K562 (cell line): ENCODE measurements at regions not wholly inside any gene's neighbourhood (a gene's known extent, or its start where the extent isn't known, plus 50 kb on each side); places are given as distances from the start of the nearest gene placed in this dataset.

ENCODE experiments used
- ATAC-seq: fragments of 200-7000 bp; cut with Tn5 transposase; 3 replicates; pipeline ENCODE4 v1.9.1; 2020; ENCODE audit warnings: moderate library complexity
- BruUV-seq: library from RNA; stranded (reverse); fragments of 400-500 nt; replicated peaks from 2 replicates; lab custom pipeline; 2021; lab: Mats Ljungman, UMichigan
- CTCF ChIA-PET: fragments of 300-600 bp; formaldehyde crosslinking; extraction: SDS; loops from one replicate; lab custom pipeline; 2021; ENCODE audit warnings: low intra/inter-chr PET ratio; lab: Yijun Ruan, JAX
- POLR2A ChIA-PET: fragments of 300-600, 350-650 bp; sonication (Branson Sonifier 250); formaldehyde crosslinking; extraction: SDS; loops from one replicate; lab custom pipeline; 2021; ENCODE audit warnings: antibody characterized with exemption, inconsistent platforms; lab: Yijun Ruan, JAX
- DNase-seq, 4 experiments: peaks; one replicate each; pipeline versions ENCODE4 v3.0.0 to v3.0.0-alpha.2; 2011 to 2018; ENCODE audit warnings: low spot score in 3 of 4, mixed read lengths in 3 of 4; ENCODE audit errors: extremely low read depth in 1 of 4
- FAIRE-seq: peaks from 2 replicates; lab custom pipeline; 2011; peaks lifted over from hg19 to GRCh38; lab: Jason Lieb, UNC
- H2AFZ ChIP-seq: 2 replicates; pipeline ENCODE4 v1.6.0; 2011; ENCODE audit warnings: low read depth, low read length, control low read depth, inconsistent platforms
- H3K27ac ChIP-seq: fragments of 200-600 bp; 3 replicates; pipeline ENCODE4 v1.8.0; 2011; ENCODE audit warnings: low read depth, mild to moderate bottlenecking, control low read depth, inconsistent platforms, low read length, moderate library complexity, mixed read lengths; ENCODE audit errors: extremely low read depth
- H3K27me3 ChIP-seq, 2 experiments: fragments of 300-600 bp in 1 of 2; 2 replicates in 1 of 2; 3 replicates in 1 of 2; pipeline versions ENCODE4 v1.6.0 to v1.8.0; 2011; ENCODE audit warnings: inconsistent platforms in 2 of 2, low read length in 2 of 2, mild to moderate bottlenecking in 1 of 2, mixed read lengths in 1 of 2, moderate library complexity in 1 of 2; ENCODE audit not compliant: control insufficient read depth in 2 of 2, insufficient read depth in 2 of 2
- H3K36me3 ChIP-seq: fragments of 300-600 bp; 3 replicates; pipeline ENCODE4 v1.8.0; 2011; ENCODE audit warnings: mild to moderate bottlenecking, low read length, inconsistent platforms; ENCODE audit not compliant: control insufficient read depth, insufficient read depth
- H3K4me1 ChIP-seq, 2 experiments: fragments of 200-600 bp in 1 of 2; replicated peaks in 1 of 2; 2 replicates in 1 of 2; 3 replicates in 1 of 2; pipeline versions ENCODE4 v1.5.1 to v1.8.0; 2011; ENCODE audit warnings: inconsistent platforms in 2 of 2, low read length in 2 of 2, mild to moderate bottlenecking in 1 of 2, mixed read lengths in 1 of 2, moderate library complexity in 1 of 2; ENCODE audit not compliant: control insufficient read depth in 2 of 2, insufficient read depth in 2 of 2
- H3K4me2 ChIP-seq: 2 replicates; pipeline ENCODE4 v1.6.1; 2011; ENCODE audit warnings: low read length, control low read depth, inconsistent platforms, mixed read lengths; ENCODE audit not compliant: insufficient read depth
- H3K4me3 ChIP-seq: fragments of 200-600 bp; sonication (generic), shearing (Covaris generic); 2 replicates; pipeline ENCODE4 v1.5.1; 2016; ENCODE audit warnings: control low read depth, inconsistent platforms
- H3K79me2 ChIP-seq: fragments of 200-600 bp; 3 replicates; pipeline ENCODE4 v1.8.0; 2011; ENCODE audit warnings: low read length, inconsistent platforms; ENCODE audit not compliant: control insufficient read depth, insufficient read depth
- H3K9ac ChIP-seq, 2 experiments: 2 replicates each; pipeline versions ENCODE4 v1.6.0 to v1.6.1; 2011; ENCODE audit warnings: low read depth in 2 of 2, low read length in 2 of 2, control low read depth in 1 of 2, inconsistent platforms in 1 of 2, mild to moderate bottlenecking in 1 of 2, mixed read lengths in 1 of 2; ENCODE audit not compliant: insufficient read depth in 1 of 2
- H3K9me1 ChIP-seq: one replicate; pipeline ENCODE4 v1.6.0; 2011; ENCODE audit warnings: inconsistent platforms, mild to moderate bottlenecking, low read length, moderate library complexity; ENCODE audit not compliant: control insufficient read depth, insufficient read depth
- H3K9me3 ChIP-seq: replicated peaks from 2 replicates; pipeline ENCODE4 v1.5.1; 2011; ENCODE audit warnings: low read depth, low read length, inconsistent platforms; ENCODE audit not compliant: control insufficient read depth, insufficient read depth
- H4K20me1 ChIP-seq: replicated peaks from 2 replicates; pipeline ENCODE4 v1.6.1; 2011; ENCODE audit warnings: low read length, inconsistent platforms, mixed read lengths; ENCODE audit not compliant: control insufficient read depth, insufficient read depth
- ATF7 ChIP-seq: fragments of 450-650 bp; IDR thresholded peaks from 2 replicates; pipeline ENCODE4 v1.7.1; 2014; ENCODE audit warnings: mild to moderate bottlenecking, moderate library complexity
- CBX2 ChIP-seq: fragments of 200-600 bp; sonication (generic); IDR thresholded peaks from one replicate; pipeline ENCODE4 v1.6.1; 2012; ENCODE audit warnings: mild to moderate bottlenecking, low read length, inconsistent platforms; ENCODE audit not compliant: insufficient read depth, poor library complexity, severe bottlenecking
- DACH1 ChIP-seq: fragments of 450-650 bp; IDR thresholded peaks from 2 replicates; pipeline ENCODE4 v1.6.1; 2018; ENCODE audit not compliant: partially characterized antibody
- HIVEP1 ChIP-seq: fragments of 250-450 bp; sonication (Bioruptor Pico); IDR thresholded peaks from 2 replicates; pipeline ENCODE4 v1.4.0; 2020; ENCODE audit warnings: mild to moderate bottlenecking
- SRSF1 ChIP-seq: fragments of 200-400 bp; formaldehyde crosslinking; IDR thresholded peaks from 2 replicates; pipeline ENCODE4 v1.6.1; 2017; ENCODE audit warnings: mild to moderate bottlenecking, low read depth, low read length, moderate library complexity
- TFAP4 ChIP-seq: sonication (generic); formaldehyde crosslinking; IDR thresholded peaks from 2 replicates; pipeline ENCODE4 v1.8.0; 2022; ENCODE audit warnings: missing genetic modification reagents, mild to moderate bottlenecking, moderate library complexity, borderline replicate concordance
- ZBTB7A ChIP-seq: IDR thresholded peaks from 2 replicates; pipeline ENCODE4 v1.6.1; 2011; ENCODE audit warnings: low read depth, mild to moderate bottlenecking, low read length, moderate library complexity, borderline replicate concordance; ENCODE audit not compliant: control insufficient read depth
- ZNF354B ChIP-seq: fragments of 250-450 bp; sonication (Bioruptor Pico); IDR thresholded peaks from 2 replicates; pipeline ENCODE4 v1.4.0; 2020
- WGBS: fragments of 100-300 bp; shearing (Covaris generic); methylation state at CpG from one replicate; pipeline ENCODE4 v1.1.6; 2016; ENCODE audit warnings: low coverage, mixed read lengths; ENCODE audit not compliant: insufficient coverage; ENCODE audit errors: missing lambda C conversion rate; 5-methylcytosine and 5-hydroxymethylcytosine counted together
- in situ Hi-C: fragments of 300-500 bp; cut with MboI; formaldehyde crosslinking; loops from 4 replicates; pipeline ENCODE4 v1.15.0; 2018; ENCODE audit warnings: inconsistent platforms, mixed read lengths
- intact Hi-C: fragments of 100-400 bp; cut with micrococcal nuclease; formaldehyde crosslinking; loops from 2 replicates; pipeline ENCODE4 v1.14.2; 2022
- TF ChIP-seq, protein P1 (sequence below), 2 experiments: IDR thresholded peaks; 2 replicates each; pipeline ENCODE4 v1.6.1; 2012; ENCODE audit warnings: improper control_type of control experiment in 2 of 2, low read depth in 2 of 2, low read length in 2 of 2, borderline replicate concordance in 1 of 2

- TF ChIP-seq ZNF354B (CRISPR knock-in tag) (no peak), ZBTB7A (no peak), SRSF1 (no peak)
Measured at GRCh38 chrX:130516123-130516522, 114.3 kb downstream of the RBMX2 start (continued).

DNA sequence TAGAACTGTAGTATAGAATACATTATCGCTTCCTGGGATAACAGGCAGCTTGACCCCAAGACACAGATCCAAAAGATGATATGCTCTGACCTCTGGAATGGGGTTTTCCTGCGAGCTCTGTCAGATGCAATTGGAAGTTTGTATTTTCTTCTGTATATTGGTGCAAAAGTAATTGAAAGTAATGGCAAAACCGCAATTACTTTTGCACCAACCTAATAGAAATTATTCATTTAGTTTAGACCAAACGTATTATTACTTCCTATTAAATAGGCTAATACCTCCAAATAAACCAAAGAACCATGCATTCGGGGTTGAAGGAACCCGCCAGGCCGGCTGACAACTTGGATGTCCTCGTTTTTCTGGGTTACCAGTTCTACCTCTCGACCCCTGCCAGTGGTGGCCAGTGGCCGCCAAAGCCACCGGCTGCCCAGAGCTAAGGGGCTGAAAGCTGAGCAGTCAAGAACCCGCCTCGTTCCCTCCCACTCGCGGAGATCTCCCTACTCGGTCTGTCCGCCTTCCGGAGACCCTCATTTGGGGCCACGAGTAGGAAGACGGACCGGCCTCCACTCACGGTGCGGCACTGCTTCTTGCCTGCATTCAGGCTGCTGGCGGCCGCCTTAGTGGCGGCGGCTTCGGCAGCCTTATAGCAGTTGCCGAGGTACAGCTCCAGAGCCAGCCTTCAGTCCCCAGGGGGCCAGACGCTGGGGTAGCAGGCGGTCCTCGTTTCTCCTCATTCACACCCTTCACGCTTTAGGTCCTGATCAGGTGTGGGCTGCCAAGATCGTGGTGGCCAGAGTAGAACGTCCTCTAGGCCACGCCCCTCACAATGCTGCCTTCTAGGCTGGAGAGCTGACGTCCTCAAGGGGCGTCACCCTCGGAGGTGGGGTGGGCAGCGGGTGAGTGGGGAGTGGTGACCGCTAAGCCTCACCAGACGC is 121.9 kb downstream of the RBMX2 start:
- CTCF ChIA-PET = no interaction called here
- ATAC-seq = peak; percentile 100
- no peak for TF ChIP-seq ZNF354B (CRISPR knock-in tag)
- TF ChIP-seq TFAP4 = peak; percentile 31; the same call in 1 of the 2 replicates
- TF ChIP-seq ATF7 = no peak
- peak; percentile 28 for TF ChIP-seq DACH1
- TF ChIP-seq CBX2 = no peak
- TF ChIP-seq, protein P1, sequence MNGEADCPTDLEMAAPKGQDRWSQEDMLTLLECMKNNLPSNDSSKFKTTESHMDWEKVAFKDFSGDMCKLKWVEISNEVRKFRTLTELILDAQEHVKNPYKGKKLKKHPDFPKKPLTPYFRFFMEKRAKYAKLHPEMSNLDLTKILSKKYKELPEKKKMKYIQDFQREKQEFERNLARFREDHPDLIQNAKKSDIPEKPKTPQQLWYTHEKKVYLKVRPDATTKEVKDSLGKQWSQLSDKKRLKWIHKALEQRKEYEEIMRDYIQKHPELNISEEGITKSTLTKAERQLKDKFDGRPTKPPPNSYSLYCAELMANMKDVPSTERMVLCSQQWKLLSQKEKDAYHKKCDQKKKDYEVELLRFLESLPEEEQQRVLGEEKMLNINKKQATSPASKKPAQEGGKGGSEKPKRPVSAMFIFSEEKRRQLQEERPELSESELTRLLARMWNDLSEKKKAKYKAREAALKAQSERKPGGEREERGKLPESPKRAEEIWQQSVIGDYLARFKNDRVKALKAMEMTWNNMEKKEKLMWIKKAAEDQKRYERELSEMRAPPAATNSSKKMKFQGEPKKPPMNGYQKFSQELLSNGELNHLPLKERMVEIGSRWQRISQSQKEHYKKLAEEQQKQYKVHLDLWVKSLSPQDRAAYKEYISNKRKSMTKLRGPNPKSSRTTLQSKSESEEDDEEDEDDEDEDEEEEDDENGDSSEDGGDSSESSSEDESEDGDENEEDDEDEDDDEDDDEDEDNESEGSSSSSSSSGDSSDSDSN (IDR thresholded peaks at IDR 0.05; ENCODE audit: borderline replicate concordance in 1 of 2, low read depth in 2 of 2, low read length in 2 of 2) = 0 out of 4 replicates have a peak, but pooled peaks of 1 of the 2 experiments have one; percentile 28
- TF ChIP-seq HIVEP1 (CRISPR knock-in tag) = no peak

More for the DNA sequence above, 121.9 kb downstream of the RBMX2 start:
- intact Hi-C loops (no loop called here), in situ Hi-C loops (no loop called here)
- POLR2A ChIA-PET = interaction anchor here (0.6 to 1.1 kb wide), 3 partner anchors 10 to 528 kb away, joined by 3 to 4 read pairs (median 4); no protein-coding TSS in a partner anchor
- Histone ChIP-seq H2AFZ (peak overlapping the region; percentile 97), H3K4me2 (peak overlapping the region; percentile 85), H3K36me3 (no peaks in the 10 kb centered on the region), H3K4me3 (peak overlapping the region; percentile 54), H3K79me2 (no peaks in the 10 kb centered on the region), H4K20me1 (no peaks in the 10 kb centered on the region), H3K9ac (peak overlapping the region; percentile 73 to 95), H3K4me1 (peaks cover 5 to 6% of the 10 kb centered on the region in 2 experiments; a peak in 3 of 5 replicates), H3K9me3 (no peaks in the 10 kb centered on the region), H3K27me3 (no peaks in the 10 kb centered on the region), H3K9me1 (no peaks in the 10 kb centered on the region), H3K27ac (peak overlapping the region; percentile 61)
- TSS peak; percentile 95 for BruUV-seq
- FAIRE-seq (peak; percentile 85), DNase-seq (peak; percentile 77 to 87 (median 79))
- 5% methylated on average over 37 of the region's 42 CpGs for WGBS
